ENCODE measurements at regions not wholly inside any gene's neighbourhood (a gene's known extent, or its start where the extent isn't known, plus 50 kb on each side); places are given as distances from the start of the nearest gene placed in this dataset.
"Not testable (repeated sequence)": the region's sequence is repeated elsewhere in the genome, so short reads cannot be mapped to it uniquely, and the experiment has no call there.

DNA sequence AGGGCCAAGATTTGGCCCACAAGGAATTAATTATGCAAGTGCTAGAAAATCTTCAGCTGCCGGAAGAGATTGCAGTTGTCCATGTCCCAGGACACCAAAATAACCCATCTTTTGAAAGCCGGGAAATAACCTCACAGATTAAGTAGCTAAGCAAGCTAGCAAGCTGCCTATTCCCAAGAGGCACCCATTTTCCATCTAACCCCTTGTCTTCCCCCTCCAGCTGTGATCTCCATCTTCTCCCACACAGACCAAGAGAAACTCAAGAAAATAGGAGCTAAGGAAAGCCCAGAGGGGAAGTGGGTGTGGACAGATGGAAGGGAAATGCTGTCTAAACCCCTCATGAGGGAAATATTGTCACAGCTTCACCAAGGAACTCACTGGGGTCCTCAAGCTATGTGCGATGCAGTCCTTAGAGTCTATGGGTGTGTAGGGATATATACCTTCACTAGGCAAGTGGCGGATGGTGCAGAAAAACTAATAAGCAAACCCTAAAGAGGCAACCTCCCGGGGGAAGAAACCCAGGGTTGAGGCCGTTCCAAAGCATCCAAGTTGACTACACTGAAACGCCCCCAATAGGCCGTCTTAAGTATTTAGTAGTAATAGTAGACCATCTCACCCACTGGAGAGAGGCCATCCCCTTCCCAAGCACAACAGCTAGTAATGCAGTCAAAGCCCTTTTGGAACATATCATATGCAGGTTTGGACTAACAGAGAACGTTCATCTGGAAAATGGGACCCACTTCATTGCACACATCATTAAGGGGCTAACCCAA lies 64.3 kb upstream of the PRSS16 start:
- Histone ChIP-seq H3K4me3 (ENCODE audit: low read length) (no peak overlapping the region), H3K27me3 (ENCODE audit: insufficient read depth, low read length) (peaks cover 13% of the 10 kb centered on the region), H3K36me3 (ENCODE audit: insufficient read depth, low read length) (no peaks in the 10 kb centered on the region), H3K4me1 (ENCODE audit: insufficient read depth, low read length) (no peaks in the 10 kb centered on the region; the same call in 1 of the 2 replicates), H3K27ac (ENCODE audit: low read depth, low read length) (no peak overlapping the region), H3K9me3 (ENCODE audit: insufficient read depth, low read depth, low read length) (no peaks in the 10 kb centered on the region), H3K9ac (ENCODE audit: low read depth, low read length) (no peak overlapping the region)
- 84% methylated on average over 9 of the region's 9 CpGs for WGBS

DNA sequence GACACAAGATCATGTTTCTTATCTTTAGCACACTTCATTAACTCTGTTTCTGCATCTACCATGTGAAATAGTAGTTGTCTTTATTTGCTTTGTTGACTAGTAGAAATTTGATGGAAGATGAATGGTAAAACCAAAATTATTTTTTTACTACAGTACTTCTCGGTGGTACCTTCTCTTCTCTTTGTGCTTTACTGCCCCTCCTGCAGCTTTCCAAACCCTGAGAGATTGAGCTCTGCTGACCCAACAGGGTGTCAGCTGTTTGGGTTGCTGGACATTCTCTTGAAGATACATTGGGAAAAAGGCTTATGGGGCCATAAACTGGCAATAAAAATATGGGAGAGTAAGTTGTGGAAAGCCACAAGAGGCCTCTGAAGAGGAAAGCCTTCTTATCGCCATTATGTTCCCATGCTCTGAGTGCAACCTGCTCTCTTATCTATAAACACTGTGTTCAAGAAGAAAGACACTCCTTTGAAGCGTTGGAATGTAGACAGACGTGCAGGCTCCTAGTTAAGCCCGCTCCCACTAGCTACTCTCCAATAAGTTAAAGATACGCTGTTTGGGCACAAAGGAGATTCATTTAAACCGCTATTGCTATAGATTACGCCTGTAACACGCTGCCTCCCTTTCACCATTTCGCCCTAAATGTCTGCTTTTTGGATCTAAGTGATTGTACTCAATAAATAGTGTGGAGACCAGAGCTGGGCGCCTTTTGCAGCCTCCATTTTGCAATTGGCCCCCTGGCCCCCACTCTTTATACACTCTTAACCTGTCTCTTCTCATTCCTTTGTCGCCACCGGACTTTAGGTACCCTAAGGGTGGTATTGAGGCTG lies 60.1 kb upstream of the PRSS16 start:
- 60% methylated on average over 11 of the region's 13 CpGs for WGBS
- peak overlapping the region; percentile 50; the same call in 1 of the 2 replicates for H3K27ac ChIP-seq (ENCODE audit: low read depth, low read length)
- no peaks in the 10 kb centered on the region for H3K9me3 ChIP-seq (ENCODE audit: insufficient read depth, low read depth, low read length)

DNA sequence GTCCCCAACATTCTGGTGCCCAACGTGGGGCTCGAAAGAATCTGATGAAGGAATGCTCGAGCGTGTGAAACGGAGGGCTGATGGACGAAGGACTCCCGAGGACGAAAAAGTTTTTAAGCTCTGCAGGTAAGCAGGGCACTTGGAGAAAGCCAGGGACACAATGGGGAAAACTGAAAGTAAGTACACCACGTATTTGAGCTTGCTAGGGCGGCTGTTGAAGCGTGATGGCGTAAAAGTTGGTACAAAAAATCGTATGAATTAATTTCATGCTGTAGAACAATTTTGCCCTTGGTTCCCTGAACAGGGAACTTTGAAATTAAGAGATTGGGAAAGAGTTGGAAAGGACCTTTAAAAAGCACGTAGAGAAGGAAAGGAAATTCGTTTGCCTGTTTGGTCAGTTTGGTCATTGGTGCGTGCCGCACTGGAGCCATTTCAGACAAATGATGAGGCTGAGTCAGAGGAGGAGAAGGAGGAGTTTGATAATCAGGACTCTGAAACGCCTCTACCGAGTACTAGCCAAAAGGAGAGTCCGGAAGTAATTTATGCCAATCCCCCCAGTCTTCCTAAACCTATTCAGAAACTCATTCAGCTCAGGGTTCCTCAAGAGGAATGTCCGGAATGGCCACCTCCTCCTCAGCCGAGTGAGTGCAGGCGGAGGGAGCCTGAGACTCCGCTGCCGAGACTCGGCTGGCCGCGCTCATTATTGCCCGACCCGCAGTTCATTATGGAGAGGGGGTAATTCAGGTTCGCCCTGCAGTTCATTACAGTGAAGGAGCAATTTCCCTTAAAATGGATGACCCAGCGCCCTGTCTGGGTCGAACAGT lies 59.2 kb upstream of the PRSS16 start:
- Histone ChIP-seq H3K27me3 (ENCODE audit: insufficient read depth, low read length) (peaks cover 13% of the 10 kb centered on the region), H3K4me3 (ENCODE audit: low read length) (peak overlapping the region; percentile 72), H3K27ac (ENCODE audit: low read depth, low read length) (peak overlapping the region; percentile 50), H3K9me3 (ENCODE audit: insufficient read depth, low read depth, low read length) (no peaks in the 10 kb centered on the region), H3K9ac (ENCODE audit: low read depth, low read length) (peak overlapping the region; percentile 82), H3K4me1 (ENCODE audit: insufficient read depth, low read length) (peaks cover 9% of the 10 kb centered on the region), H3K36me3 (ENCODE audit: insufficient read depth, low read length) (no peaks in the 10 kb centered on the region)
- WGBS: 2% methylated on average over 33 of the region's 33 CpGs

More for the DNA sequence above, 60.1 kb upstream of the PRSS16 start:
- H3K27me3 ChIP-seq (ENCODE audit: insufficient read depth, low read length): peaks cover 13% of the 10 kb centered on the region
- H3K4me3 ChIP-seq (ENCODE audit: low read length): peak overlapping the region; percentile 72
- peaks cover 9% of the 10 kb centered on the region for H3K4me1 ChIP-seq (ENCODE audit: insufficient read depth, low read length)
- H3K36me3 ChIP-seq (ENCODE audit: insufficient read depth, low read length): no peaks in the 10 kb centered on the region
- peak overlapping the region; percentile 82 for H3K9ac ChIP-seq (ENCODE audit: low read depth, low read length)

DNA sequence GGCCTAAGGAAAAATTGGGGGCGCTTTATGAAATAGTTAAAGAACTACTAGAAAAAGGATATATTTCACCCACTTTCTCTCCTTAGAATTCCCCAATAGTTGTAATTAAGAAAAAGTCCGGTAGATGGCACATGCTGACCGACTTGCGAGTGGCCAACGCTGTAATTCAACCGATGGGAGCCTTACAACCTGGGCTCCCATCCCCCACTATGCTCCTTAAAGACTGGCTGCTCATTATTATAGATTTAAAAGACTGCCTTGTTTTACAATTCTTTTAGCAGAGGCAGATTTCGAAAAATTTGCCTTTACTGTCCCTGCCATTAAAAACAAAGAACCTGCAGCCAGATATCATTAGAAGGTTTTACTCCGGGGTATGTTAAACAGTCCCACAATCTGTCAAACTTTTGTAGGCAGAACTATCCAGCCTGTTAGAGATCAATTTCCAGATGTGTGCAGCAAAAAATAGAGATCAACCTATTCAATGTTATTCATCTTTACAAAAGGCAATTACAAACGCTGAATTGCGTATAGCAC lies 58.5 kb upstream of the PRSS16 start:
- H3K9me3 ChIP-seq (ENCODE audit: insufficient read depth, low read depth, low read length): no peaks in the 10 kb centered on the region

DNA sequence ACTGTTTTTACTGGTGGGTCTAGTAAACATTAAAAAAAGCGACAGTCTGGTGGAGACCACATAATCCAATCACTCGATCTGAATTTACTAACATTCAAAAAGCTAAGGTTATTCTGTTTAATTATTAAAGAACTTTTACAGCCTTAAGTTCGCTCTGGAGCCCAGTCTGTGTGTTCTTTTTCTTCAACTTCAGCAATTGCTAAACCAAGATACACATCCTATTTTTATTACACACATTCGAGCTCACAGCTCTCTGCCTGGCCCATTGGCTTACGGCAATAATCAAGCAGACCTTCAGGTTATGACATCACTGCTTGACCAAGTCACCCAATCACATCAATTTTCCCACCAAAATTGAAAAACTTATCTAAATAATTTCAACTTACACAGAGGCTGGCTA lies 57.4 kb upstream of the PRSS16 start:
- Histone ChIP-seq H3K9ac (ENCODE audit: low read depth, low read length) (no peak overlapping the region), H3K9me3 (ENCODE audit: insufficient read depth, low read depth, low read length) (no peaks in the 10 kb centered on the region), H3K4me3 (ENCODE audit: low read length) (no peak overlapping the region), H3K27me3 (ENCODE audit: insufficient read depth, low read length) (peaks cover 13% of the 10 kb centered on the region), H3K4me1 (ENCODE audit: insufficient read depth, low read length) (peaks cover 9% of the 10 kb centered on the region), H3K27ac (ENCODE audit: low read depth, low read length) (no peak overlapping the region), H3K36me3 (ENCODE audit: insufficient read depth, low read length) (no peaks in the 10 kb centered on the region)
- WGBS: 94% methylated on average over 3 of the region's 5 CpGs

More for the DNA sequence above, 58.5 kb upstream of the PRSS16 start:
- peaks cover 13% of the 10 kb centered on the region for H3K27me3 ChIP-seq (ENCODE audit: insufficient read depth, low read length)
- H3K27ac ChIP-seq (ENCODE audit: low read depth, low read length): peak overlapping the region; percentile 50
- no peaks in the 10 kb centered on the region for H3K36me3 ChIP-seq (ENCODE audit: insufficient read depth, low read length)
- H3K4me1 ChIP-seq (ENCODE audit: insufficient read depth, low read length): peaks cover 9% of the 10 kb centered on the region
- peak overlapping the region; percentile 82 for H3K9ac ChIP-seq (ENCODE audit: low read depth, low read length)
- WGBS: 25% methylated on average over 9 of the region's 10 CpGs
- peak overlapping the region; percentile 72 for H3K4me3 ChIP-seq (ENCODE audit: low read length)

DNA sequence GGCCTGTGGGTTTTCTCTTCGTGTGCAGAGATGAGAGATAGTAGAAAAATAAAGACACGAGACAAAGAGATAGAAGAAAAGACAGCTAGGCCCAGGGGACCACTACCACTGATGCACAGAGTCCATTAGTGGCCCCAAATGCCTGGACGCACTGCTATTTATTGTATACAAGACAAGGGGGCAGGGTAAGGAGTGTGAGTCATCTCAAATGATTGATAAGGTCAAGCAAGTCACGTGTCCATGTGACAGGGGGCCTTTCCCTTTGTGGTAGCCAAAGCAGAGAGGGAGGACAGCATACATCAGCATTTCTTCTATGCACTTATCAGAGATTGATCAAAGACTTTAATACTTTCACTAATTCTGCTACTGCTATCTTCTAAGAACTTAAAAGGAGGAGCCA lies 53.0 kb upstream of the PRSS16 start:
- 92% methylated on average over 4 of the region's 4 CpGs for WGBS
- H3K4me1 ChIP-seq (ENCODE audit: insufficient read depth, low read length); H3K27ac ChIP-seq (ENCODE audit: low read depth, low read length); H3K9me3 ChIP-seq (ENCODE audit: insufficient read depth, low read depth, low read length); H3K36me3 ChIP-seq (ENCODE audit: insufficient read depth, low read length); H3K27me3 ChIP-seq (ENCODE audit: insufficient read depth, low read length); H3K4me3 ChIP-seq (ENCODE audit: low read length); H3K9ac ChIP-seq (ENCODE audit: low read depth, low read length): not testable (repeated sequence)

DNA sequence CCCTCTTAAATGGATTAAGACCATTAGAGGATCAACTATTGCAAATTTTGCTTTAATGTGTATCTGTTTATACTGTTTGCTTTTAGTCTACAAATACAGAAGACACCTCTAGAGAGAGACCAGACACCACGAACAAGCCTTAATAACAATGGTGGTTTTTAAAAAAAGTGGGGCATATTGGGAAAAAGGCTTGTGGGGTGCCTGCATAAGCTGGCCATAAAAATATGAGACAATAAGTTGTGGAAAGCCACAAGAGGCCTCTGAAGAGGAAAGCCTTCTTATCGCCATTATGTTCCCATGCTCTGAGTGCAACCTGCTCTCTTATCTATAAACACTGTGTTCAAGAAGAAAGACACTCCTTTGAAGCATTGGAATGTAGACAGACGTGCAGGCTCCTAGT lies 52.0 kb upstream of the PRSS16 start:
- H3K4me1 ChIP-seq (ENCODE audit: insufficient read depth, low read length); H3K27me3 ChIP-seq (ENCODE audit: insufficient read depth, low read length); H3K4me3 ChIP-seq (ENCODE audit: low read length); H3K27ac ChIP-seq (ENCODE audit: low read depth, low read length); H3K9me3 ChIP-seq (ENCODE audit: insufficient read depth, low read depth, low read length); H3K36me3 ChIP-seq (ENCODE audit: insufficient read depth, low read length); H3K9ac ChIP-seq (ENCODE audit: low read depth, low read length): not testable (repeated sequence)
- 81% methylated on average over 2 of the region's 3 CpGs for WGBS
